ENCODE measurements at regions not wholly inside any gene's neighbourhood (a gene's known extent, or its start where the extent isn't known, plus 50 kb on each side); places are given as distances from the start of the nearest gene placed in this dataset.

DNA sequence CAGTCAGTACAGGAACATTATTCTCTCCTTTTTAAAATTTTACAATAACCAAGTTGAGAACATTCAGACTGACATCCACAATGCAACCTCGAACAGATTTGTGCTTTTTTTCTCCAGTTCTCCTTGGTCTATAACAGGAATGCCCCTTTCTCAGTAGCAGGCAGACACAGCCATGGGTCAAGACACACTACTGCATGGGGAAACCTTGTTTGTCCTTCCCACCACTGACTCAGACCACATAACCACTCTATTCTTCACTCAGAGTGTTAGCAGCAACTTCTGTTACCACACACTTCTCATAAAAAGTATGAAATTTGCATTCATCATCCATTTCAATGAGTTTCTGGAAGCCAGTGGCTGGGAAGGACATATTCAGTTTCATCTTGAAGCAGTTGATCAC lies 421.7 kb downstream of the ADRA2A start:
- H3K4me3 ChIP-seq, result no peak overlapping the region
- 49 to 65% (median 58%) methylated on average over 1 of the region's 1 CpG for WGBS, 5 donors
- intact Hi-C loops (cut with DNase I; ENCODE audit: low total_unique reads), result no loop called here
- no peak for DNase-seq
- H3K4me1 ChIP-seq, result no peaks in the 10 kb centered on the region
- peaks cover 0 to 15% (median 6%) of the 10 kb centered on the region in 8 donors for H3K9me3 ChIP-seq
- no peaks in the 10 kb centered on the region for H3K36me3 ChIP-seq
- H3K27ac ChIP-seq, result no peak overlapping the region
- TF ChIP-seq, protein P1, sequence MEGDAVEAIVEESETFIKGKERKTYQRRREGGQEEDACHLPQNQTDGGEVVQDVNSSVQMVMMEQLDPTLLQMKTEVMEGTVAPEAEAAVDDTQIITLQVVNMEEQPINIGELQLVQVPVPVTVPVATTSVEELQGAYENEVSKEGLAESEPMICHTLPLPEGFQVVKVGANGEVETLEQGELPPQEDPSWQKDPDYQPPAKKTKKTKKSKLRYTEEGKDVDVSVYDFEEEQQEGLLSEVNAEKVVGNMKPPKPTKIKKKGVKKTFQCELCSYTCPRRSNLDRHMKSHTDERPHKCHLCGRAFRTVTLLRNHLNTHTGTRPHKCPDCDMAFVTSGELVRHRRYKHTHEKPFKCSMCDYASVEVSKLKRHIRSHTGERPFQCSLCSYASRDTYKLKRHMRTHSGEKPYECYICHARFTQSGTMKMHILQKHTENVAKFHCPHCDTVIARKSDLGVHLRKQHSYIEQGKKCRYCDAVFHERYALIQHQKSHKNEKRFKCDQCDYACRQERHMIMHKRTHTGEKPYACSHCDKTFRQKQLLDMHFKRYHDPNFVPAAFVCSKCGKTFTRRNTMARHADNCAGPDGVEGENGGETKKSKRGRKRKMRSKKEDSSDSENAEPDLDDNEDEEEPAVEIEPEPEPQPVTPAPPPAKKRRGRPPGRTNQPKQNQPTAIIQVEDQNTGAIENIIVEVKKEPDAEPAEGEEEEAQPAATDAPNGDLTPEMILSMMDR (IDR thresholded peaks at IDR 0.05 in 8 of 11, conservative IDR thresholded peaks at IDR 0.05 in 3 of 11), result no peak
- TF ChIP-seq POLR2A (IDR thresholded peaks at IDR 0.05) (no peak), POLR2AphosphoS5 (IDR thresholded peaks at IDR 0.05) (no peak)
- peaks cover 0 to 4% (median 0%) of the 10 kb centered on the region in 7 donors for H3K27me3 ChIP-seq (replicated peaks in 1 of 7)

DNA sequence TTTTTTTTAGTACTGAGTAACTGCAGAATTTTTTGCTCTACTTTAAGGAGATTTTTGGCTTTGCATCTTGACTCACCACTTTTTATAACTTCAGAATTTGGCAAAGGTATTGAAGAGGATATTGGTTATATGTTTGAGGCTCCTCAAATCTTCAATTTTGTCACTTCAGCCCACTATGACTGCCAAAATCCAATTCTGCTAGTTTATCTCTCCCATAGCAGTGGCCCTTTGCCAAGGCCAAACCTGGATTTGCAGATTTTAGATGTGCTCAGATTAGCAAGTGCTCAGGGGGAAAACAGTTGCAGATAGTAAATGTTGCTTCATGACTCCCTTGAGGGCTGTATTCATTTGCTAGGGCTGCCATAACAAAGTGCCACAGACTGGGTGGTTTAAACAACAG lies 427.5 kb downstream of the ADRA2A start:
- no peak overlapping the region for H3K4me3 ChIP-seq
- intact Hi-C loops (cut with DNase I; ENCODE audit: low total_unique reads), result no loop called here
- peaks cover 0 to 23% (median 14%) of the 10 kb centered on the region in 8 donors for H3K9me3 ChIP-seq
- H3K4me1 ChIP-seq, result no peaks in the 10 kb centered on the region
- H3K27ac ChIP-seq, result no peak overlapping the region
- no peak for DNase-seq
- no peaks in the 10 kb centered on the region for H3K27me3 ChIP-seq (replicated peaks in 1 of 7)
- H3K36me3 ChIP-seq, result no peaks in the 10 kb centered on the region
- TF ChIP-seq, protein P1 (IDR thresholded peaks at IDR 0.05 in 8 of 11, conservative IDR thresholded peaks at IDR 0.05 in 3 of 11), result no peak
- TF ChIP-seq POLR2A (IDR thresholded peaks at IDR 0.05) (no peak), POLR2AphosphoS5 (IDR thresholded peaks at IDR 0.05) (no peak)

DNA sequence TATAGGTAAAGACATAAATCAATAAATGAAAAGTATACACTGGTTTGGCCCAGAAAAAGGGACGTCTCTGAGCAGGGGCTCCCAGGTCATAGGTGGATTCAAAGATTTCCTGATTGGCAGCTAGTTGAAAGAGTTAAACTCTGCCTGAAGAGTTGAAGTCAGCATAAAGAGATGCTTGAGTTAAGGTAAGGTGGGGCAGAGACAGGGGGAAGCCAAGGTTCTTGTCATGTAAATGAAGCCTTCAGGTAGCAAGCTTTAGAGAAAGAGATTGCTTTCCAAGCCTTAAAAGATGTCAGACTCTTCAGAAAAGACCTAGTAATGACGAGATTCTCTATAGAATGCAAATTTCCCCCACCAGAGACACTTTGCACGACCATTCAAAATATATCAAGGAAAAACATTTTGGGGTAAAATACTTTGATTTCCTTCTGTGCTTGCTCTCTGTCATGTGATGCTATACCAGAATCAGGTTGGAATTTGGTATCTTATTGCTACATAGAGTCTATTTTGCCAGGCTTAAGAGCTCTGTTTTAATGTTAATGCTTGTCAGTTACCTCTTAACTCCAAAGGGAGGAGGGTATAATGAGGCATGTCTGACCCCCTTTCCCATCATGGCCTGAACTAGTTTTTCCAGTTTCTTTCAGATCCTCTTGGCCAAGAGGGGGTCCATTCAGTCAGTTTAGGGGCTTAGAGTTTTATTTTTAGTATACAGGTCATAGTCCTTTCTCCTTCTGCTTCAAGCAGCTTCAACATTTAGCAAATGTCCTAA lies 429.6 kb downstream of the ADRA2A start:
- H3K9me3 ChIP-seq, result peaks cover 0 to 23% (median 14%) of the 10 kb centered on the region in 8 donors
- intact Hi-C loops (cut with DNase I; ENCODE audit: low total_unique reads), result no loop called here
- no peak for DNase-seq
- TF ChIP-seq POLR2A (IDR thresholded peaks at IDR 0.05) (no peak), POLR2AphosphoS5 (IDR thresholded peaks at IDR 0.05) (no peak)
- TF ChIP-seq, protein P1 (IDR thresholded peaks at IDR 0.05 in 8 of 11, conservative IDR thresholded peaks at IDR 0.05 in 3 of 11), result no peak
- H3K27ac ChIP-seq, result no peak overlapping the region
- no peaks in the 10 kb centered on the region for H3K4me1 ChIP-seq
- H3K36me3 ChIP-seq, result no peaks in the 10 kb centered on the region
- WGBS, 5 donors, result 34 to 46% (median 39%) methylated on average over 3 of the region's 3 CpGs
- H3K4me3 ChIP-seq, result no peak overlapping the region
- no peaks in the 10 kb centered on the region for H3K27me3 ChIP-seq (replicated peaks in 1 of 7)

DNA sequence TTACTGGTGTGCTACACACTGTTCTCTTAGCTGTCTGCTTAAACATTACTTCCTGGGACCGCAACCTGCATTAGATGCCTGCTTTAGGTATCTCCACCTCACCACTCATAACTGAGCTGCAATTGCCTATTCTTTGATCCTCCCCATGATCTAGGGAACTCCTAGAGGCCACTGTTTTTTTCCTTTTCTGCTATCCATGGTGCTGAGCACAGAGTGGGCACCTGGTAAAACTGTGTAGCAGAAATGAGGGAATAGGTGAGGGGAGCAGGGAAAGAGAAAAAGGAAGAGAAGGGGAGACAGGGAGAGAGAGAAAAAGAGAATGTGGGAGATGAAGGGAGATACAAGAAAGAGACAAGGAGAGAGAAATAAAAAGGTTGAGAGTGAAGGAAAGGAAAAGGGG lies 434.9 kb downstream of the ADRA2A start:
- H3K36me3 ChIP-seq, result no peaks in the 10 kb centered on the region
- H3K4me1 ChIP-seq, result no peaks in the 10 kb centered on the region
- TF ChIP-seq, protein P1 (IDR thresholded peaks at IDR 0.05 in 8 of 11, conservative IDR thresholded peaks at IDR 0.05 in 3 of 11), result no peak
- TF ChIP-seq POLR2AphosphoS5 (IDR thresholded peaks at IDR 0.05), result no peak
- TF ChIP-seq POLR2A (IDR thresholded peaks at IDR 0.05), result no peak
- H3K4me3 ChIP-seq, result no peak overlapping the region
- no peak overlapping the region for H3K27ac ChIP-seq
- DNase-seq, result no peak
- WGBS, 5 donors, result 76 to 95% (median 92%) methylated on average over 1 of the region's 1 CpG
- intact Hi-C loops (cut with DNase I; ENCODE audit: low total_unique reads), result no loop called here
- H3K27me3 ChIP-seq (replicated peaks in 1 of 7), result no peaks in the 10 kb centered on the region
- H3K9me3 ChIP-seq, result no peaks in the 10 kb centered on the region

Measured in spleen (tissue), 11 donors.